Stimulated activated CD8-positive, alpha-beta memory T cell treated with anti-CD3 and anti-CD28 coated beads, Interleukin-2, amount 100 ng/mL, for 48 hours (primary cell): ENCODE measurements at regions not wholly inside any gene's neighbourhood (a gene's known extent, or its start where the extent isn't known, plus 50 kb on each side); places are given as distances from the start of the nearest gene placed in this dataset.
"Not testable (repeated sequence)": the region's sequence is repeated elsewhere in the genome, so short reads cannot be mapped to it uniquely, and the experiment has no call there.

Experiments used
- DNase-seq, 2 donors: peaks; one replicate each; pipeline ENCODE4 v3.0.0-alpha.2; 2020; ENCODE audit warnings: low read depth in 2 of 2

DNA sequence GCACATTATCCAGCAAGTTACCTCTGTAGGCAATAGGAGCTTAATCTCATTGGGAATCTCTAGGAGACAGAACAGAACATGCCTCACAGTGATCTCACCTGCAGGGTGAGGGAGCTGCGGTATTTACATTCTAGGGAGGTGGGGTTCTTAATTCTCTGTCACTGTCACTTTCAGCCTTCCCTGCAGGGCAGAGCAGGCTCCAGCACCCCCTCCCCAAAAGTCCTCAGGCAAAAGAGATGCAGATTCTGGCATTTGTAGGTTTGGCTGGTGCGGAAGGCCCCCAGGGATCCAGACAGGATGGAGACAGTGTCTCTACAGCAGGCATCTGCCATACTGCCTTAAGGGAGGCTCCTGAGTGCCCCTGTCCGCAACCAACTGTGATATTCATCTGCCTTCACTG lies 166.4 kb upstream of the ATP6AP2 start:
- DNase-seq = no peak

DNA sequence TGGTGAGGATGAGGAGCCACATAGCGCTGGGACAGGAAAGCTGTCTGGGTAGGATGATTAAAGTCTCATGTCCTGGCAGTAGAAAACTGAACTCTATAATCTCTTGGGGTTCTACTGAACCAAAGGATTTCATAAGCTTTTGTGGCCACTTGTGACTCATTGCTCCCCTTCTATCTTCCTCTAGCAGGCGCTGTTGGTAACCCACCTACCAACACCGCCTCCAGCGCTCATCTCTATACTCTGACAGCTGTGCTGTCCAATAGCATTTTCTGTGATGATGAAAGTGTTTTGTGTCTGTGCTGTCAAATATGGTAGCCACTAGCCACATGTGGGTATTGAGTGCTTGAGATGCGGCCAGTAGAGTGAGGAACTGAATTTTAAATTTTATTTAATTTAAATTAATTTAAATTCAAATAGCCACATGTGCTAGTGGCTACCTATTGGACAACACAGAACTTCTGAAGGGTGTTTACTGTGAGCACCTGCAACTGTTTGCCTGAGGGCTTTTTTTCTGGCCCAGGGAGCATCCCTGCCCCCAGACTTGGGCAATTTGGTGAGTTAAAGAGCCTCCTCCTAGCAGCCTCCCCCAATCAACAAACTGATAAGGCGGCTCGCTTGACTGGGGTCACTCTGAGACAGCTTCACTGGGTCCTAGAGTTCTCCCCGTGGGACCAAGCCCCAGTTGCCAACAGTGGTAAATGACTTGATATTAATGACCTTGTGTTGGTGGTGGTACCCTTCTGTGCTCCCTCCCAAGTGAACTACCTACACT lies 169.2 kb upstream of the ATP6AP2 start:
- DNase-seq = no peak

DNA sequence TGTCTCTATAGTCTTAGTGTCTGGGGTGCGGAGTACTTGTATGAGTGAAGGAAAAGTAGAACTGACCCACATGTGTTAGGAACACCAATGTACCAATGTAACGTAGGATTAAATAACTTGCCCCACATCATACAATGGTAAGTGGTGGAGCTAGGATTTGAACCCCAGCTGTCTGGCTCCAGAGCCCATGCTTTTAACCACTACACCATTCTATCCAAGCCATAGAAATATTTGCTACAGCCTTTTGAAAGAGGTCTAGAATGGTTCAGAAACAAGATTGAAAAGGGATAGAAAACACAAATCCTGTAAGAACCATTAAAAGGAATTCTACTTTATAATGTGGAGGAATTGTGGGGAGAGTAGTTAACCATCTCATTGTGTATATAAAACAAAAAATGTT lies 169.9 kb upstream of the ATP6AP2 start:
- DNase-seq = no peak

DNA sequence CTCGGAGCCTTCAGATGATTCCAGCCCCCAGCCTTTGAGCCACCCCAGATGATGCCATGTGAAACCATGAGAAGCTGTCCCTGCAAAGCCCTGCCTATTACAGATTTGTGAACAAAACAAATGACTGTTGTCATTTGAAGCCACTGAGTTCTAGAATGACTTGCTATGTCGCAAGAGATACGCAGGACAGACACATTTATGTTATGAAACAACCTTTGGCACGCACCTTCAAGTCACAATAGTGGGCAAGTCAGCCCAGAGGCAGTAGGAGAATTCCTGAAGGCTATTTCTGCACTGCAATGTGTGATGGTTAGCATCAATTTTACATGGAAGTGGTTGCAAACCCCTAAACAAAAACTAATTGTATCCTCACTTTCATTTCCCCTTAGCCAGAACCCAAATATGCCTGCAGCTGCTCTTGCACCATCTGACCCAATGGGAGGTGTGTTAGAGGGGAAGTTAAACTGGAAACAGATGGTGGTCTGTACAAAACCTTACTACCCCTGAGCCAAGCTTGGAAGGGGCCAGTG lies 174.4 kb upstream of the ATP6AP2 start:
- DNase-seq = no peak

DNA sequence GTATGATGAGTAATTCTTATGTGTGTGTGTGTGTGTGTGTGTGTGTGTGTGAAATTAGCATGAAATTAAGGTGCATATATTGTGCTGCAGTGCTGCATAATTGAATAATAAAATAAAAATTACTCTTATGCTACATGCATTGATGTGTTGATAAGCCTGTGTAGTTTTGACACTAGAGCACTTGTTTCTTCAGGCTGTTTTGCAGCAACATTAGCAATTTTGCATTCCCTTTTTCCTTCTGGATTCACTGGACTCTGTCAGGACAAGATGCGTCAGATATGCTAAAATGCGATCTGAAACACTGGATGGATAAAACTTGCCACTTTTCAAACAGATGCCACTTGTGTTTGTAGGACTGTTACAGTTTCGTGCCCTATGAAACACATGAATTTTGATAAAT lies 175.4 kb upstream of the ATP6AP2 start:
- DNase-seq = no peak

DNA sequence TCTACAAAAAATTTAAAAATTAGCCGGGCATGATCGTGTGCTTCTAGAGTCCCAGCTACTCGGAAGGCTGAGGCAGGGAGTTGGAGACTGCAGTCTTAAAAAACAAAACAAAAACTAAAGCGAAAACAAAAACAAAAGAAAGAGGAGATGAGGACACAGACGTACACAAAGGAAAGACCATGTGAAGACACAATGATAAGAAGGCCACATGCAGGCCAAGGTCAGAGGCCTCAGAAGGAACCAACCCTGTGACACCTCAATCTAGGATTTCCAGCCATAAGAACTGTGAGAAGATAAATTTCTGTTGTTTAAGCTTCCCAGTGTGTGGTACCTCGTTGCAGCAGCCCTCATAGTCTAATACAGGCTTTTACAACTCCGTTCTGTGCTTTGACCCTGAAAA lies 177.0 kb upstream of the ATP6AP2 start:
- no peak for DNase-seq

DNA sequence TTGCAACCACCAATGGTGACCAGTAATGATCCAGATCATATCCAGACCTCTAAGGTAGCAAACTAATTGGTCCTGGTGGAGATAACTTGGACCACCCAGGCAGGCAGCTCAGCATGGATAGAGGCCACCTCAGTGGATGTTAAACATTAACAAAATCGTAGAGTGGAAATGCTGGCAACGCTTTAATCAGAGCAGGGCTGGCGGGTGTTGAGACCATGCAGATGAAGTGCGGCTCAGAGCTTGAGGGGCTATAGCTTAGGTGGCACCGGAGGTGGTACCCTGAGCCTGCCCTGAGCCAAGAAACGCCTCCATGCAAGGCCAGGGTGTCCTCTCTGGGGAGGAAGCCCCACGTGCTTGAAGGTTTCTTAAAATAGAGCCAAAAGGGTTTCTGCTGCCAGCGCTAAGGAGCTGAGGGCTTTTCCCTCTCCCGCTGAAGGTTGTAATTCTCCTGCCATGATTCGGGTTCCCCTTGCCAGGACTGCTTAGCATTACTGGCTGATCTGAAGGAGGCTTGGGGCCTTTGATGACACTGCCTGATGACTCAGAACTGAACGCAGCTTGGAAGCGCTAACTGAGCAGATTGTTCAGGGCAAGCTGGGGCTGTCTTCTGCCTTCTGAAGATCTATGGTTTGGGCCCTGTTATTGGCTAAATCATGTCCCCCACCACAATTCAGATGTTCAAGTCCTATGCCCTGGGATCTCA lies 177.8 kb upstream of the ATP6AP2 start:
- DNase-seq = no peak

DNA sequence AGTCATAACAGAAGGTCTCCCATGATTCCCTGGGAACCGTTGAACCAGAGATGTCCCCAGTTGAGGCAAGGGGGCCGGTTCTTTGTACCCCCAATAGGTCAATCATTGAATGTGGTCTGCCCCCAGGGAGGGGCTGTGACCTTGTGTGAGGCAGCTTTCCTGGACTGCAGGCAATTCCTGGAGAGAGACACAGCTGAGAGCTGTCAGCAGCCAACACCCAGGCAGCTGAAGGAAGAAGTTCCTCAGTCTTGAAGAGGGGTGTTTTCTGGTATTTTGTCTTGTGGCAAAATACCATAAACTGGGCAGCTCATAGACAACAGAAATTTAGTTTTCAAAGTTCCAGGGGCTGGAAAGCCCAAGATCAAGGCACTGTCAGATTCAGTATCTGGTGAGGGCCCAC lies 185.7 kb upstream of the ATP6AP2 start:
- no peak for DNase-seq

DNA sequence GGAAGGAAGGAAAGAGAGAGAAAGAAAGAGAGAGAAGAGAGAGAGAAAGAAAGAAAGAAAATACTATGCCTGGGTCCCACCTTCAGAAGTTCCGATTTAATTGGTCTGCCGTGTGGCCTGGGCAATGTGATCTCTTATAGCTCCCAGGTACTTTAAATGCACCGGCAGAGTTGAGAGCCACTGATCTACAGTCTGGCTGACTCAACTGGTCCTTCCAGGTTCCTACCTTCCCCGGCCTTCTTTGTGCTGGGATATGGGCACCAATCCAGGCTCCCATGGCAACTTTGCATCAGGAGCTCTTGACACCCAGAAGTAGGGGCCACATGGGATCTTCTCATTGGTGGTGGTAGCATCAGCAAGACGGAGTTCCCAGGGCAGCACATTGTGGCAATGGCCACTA lies 186.5 kb upstream of the ATP6AP2 start:
- DNase-seq = no peak

DNA sequence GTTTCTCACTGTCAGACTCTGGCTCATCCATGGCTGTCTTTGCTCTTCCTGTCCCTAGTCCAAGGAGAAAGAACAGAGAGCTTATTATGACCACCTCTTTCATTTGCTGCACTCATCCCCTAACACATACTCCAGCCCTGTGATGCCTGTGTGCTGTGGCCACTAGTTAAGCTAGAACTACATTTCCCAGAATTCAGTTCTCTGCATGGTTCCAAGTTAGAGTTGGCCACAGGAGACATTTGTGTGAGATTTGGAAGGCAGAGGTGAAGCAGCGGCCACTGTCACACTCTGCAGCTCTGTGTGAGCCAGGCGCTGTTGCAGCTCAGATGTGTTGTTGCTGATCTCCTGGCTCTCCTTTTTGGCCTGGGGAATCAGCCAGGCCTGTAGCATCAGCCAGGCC lies 188.2 kb upstream of the ATP6AP2 start:
- no peak for DNase-seq

DNA sequence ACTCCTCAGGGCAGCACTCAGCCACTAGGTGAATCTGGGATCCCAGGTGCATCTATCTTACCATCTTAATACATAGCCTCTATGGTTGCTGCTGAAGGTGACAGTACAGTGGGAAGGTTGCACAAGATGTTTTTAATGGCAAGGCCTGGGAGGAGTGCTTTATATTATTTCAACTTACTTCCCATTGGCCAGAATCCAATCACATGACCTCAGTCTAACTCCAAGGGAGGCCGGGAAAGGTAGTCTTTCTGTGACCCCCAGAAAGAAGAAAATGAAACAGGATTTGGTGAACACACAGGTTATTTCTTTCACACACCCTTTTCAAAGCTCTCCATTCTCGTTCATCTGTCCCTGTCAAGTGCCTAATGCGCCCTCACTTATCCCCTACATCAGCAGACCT lies 189.1 kb upstream of the ATP6AP2 start:
- DNase-seq = no peak

DNA sequence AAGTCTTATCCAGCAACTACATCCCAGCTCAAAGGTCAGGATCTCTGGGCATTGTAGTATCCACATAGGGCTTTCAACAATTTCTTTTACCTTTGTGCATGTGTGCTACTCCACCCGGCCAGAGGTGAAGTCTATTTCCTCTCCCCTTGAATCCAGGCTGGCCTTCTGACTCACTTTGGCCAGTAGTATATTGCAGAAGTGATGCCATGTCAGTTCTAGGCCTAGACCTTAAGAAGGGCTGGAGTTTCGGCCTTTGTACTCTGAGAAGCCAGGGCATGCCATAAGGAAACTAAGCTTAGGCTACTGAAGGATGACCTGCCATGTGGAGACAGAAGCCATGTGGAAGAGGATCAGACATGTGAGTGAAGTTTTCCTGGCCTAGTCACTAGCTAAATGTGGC lies 191.2 kb upstream of the ATP6AP2 start:
- no peak for DNase-seq

DNA sequence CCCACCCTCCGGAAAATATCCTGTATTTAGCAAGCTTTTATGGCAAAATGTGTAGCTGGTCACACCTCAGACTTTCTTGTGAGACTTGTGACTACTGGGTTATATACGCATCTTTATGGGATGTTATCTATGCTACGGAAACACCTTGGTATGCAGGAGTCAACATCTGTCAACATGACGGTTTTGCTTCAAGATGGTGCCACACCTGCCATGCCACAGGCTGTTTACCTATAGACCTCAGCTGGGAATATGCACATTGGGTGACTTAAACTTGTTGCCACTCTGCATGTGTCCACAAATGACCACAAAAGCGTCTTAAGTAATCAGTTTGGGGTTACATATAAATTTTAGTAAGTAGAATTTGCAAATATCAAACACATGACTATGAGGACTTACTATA lies 192.3 kb upstream of the ATP6AP2 start:
- DNase-seq = no peak

DNA sequence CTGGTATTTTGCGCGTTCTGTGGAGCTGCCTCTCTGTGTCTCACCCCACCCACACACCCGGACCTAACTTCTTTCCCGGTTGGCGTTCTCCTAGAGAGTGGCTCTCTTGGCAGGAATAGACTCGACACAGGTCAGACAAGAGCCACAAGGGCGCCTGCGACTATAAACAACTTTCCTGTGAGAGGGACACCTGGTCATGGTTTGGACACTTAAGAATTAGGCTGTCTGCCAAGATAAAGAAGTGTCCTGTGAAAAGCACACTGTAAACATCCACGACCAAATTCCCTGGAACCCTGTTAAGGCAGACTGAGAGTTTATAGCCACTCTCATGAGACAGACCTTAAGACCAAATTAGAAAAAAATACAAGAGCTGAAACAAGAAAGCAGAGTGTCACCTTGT lies 192.9 kb upstream of the ATP6AP2 start:
- DNase-seq = not testable (repeated sequence)

DNA sequence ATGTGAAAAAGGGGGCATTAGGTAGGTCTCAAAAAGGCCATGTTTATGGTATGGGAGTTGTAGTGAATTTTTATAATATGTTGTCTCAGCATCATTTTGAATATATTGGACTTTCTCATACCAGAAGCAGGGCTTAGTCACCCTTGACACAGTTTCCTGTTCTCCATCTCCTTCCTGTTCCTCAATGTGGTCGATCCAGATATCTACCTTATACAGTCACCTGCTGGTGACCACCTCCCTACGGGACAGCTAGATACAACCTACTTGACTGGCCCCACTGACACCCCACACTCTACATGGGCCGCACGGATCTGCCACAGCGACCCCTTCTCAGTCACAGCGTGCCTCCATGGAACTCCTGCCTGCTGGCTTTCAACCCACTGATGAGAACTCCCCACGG lies 193.5 kb upstream of the ATP6AP2 start:
- DNase-seq = not testable (repeated sequence)

DNA sequence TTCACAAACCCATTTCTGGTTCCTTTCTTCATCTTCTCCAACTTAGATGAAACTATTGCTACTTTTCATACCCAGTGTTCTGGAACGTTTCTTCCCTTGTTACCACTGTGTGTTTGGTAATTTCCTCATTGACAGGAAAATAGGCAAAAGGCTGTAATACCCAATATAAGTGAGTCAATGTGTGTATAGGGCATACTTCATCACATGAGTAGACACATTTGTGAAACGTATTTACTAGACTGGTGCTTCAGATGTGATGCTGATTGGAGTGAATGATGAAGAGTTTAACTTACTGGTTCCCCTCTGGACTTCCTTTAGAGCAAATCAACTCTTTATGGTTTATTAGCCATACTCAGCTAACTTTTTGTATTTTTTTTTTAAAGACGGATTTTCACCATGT lies 195.1 kb upstream of the ATP6AP2 start:
- no peak for DNase-seq

DNA sequence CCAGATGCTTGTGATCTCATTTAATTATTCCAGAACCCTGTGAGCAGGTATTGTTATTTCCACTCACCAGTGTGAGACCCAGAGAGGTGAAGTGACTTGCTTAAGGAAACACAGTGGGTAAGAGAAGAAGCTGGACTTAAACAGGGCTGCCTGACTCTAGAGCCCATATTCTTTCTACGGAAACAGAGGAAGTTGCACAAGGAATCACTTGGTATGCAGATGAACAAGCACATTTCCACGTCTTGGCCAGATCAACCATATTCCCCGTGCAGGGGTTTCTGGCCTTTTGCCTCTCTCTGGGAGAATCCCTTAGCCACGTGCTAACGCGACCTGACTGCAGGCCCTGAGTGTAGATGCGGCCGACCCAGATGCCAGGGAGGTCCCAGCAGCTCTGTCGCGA lies 195.5 kb upstream of the ATP6AP2 start:
- no peak for DNase-seq

DNA sequence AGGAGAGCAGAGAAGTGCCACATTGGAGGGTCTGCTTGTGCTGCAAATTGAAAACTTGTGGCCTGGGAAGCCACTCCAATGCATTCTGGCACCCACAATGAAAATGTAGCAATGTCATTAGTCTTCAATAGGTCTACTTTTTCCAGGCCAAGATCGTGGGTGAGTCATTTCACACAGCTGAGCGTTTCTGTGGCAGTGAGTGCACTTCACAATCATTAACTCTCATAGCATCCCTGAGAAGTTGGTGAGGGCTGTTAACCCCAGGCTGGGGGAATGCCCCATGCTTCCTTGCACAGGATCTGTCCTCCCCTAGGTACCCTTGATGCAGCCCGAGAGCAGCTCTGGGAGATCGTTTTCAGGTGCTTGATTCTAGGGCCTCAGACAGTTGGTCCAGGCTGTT lies 196.8 kb upstream of the ATP6AP2 start:
- no peak for DNase-seq

DNA sequence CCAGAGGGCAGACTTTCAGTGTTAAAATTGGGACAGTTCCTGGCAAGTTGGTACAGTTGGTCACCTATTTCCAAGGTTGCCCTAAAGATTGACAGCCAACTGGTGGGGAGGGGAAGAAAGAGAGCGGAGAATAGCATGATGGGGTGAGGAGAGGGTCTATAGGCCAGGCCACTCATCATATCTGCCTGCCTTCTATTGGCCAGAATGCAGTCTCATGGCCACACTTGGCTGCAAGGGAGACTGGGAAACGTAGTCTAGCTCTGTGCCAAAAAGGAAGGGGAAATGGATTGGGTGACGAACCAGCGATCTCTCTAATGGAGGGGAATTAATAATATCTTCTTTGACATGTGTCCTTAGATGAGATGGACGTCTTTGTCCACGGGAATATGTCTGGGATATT lies 197.4 kb upstream of the ATP6AP2 start:
- DNase-seq = no peak

DNA sequence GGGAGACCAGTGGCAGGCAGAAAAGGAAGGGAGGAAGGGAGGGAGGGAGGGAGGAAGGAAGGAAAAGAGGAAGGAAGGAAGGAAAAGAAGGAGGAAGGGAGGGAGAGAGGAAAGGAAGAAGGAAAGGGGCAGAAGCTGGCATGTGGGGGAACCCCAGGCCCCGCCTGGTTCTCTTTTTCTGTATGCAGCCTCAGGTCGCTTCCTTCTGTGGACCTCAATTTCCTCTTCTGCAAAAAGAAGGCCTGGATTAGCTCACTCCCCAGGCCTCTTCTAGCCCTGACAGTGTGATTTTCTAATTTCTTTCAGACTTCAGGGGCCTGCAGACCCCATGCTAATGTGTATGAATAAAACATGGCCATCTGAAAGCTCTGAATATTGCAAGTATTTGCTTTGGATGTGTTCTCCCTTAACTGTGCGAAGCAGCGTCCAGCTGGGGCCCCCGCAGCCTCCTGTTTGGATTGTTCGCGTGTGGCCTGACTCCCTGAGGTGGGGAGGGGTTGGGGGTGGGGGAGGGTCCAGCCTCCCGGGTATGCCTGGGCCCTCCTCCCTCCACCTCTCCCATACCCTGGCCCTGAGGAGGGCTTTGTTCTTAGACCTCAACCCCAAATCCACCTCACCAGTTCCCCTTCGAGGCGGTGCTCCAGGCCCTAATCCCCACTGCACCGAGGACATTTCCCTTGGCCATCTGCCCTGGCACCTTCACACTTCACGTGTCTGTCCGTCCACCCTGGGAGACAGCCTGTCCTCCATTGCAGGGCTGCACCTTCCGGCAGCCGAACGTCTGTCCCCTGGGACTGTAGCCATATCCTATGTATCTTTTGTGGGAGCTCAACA lies 199.9 kb upstream of the ATP6AP2 start:
- DNase-seq = no peak

DNA sequence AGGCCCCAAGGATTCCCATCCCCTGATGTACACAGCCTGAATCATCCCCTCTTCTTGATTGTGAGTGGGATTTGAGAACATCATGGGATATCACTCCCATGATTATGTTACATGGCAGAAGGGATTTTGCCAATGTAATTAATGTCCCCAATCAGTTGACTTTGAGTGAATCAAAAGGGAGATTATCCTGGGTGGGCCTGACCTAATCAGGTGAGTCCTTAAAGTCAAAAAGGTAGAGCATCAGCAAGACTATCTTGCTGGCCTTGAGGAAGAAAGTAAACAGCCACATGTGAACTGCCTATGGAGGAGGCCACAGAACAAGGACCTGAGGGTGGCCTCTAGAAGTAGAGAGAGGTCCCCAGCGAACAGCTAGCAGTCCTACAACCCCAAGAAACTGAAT lies 203.1 kb upstream of the ATP6AP2 start:
- DNase-seq = no peak

DNA sequence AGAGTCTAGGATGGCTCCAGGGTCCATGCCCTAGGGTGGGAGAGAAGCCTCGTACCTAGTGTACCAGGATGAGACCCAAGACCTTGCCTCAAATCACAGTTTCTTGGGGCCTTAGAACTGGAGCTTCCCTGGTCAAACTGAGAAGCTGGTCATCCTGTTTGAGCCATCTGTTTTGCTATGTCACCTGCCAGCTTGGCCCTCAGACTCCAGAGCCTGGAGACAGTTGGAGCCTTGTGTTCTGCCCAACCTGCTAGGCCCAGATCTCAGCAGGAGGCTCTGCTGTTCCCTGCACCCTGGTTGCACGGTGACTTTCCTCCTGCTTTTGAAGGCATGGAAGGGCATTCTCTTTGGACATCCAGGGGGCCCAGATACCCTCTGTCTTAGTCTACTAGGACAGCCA lies 206.3 kb upstream of the ATP6AP2 start:
- no peak for DNase-seq

DNA sequence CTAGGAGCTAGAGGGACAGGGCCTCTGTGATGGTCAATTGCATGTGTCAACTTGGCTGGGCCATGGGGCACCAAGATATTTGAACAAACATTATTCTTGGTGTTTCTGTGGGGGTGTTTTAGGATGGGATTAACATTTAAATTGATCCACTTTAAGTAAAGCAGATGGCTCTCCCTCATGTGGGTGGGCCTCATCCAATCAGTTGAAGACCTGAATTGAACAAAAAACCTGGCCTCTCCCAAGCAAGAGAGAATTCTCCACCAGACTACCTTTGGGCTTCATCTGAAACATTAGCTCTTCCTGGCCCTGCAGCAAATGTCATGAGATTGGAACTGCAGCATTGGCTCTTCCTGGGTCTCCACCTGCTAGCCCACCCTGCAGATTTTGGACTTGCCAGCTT lies 207.1 kb upstream of the ATP6AP2 start:
- no peak for DNase-seq
